DND-41 (cell line): ENCODE measurements at regions not wholly inside any gene's neighbourhood (a gene's known extent, or its start where the extent isn't known, plus 50 kb on each side); places are given as distances from the start of the nearest gene placed in this dataset.

Experiments used
- EZH2 ChIP-seq: IDR thresholded peaks from 3 replicates; pipeline ENCODE4 v1.6.1; 2012; ENCODE audit warnings: borderline replicate concordance, low read depth, mild to moderate bottlenecking, moderate library complexity, low read length, inconsistent platforms; ENCODE audit not compliant: severe bottlenecking
- TF ChIP-seq, protein P1 (sequence below): IDR thresholded peaks from 2 replicates; pipeline ENCODE4 v1.5.1; 2012; ENCODE audit warnings: borderline replicate concordance, low read length, moderate library complexity, mild to moderate bottlenecking; ENCODE audit not compliant: poor library complexity, severe bottlenecking; ENCODE audit errors: extremely low read depth

DNA sequence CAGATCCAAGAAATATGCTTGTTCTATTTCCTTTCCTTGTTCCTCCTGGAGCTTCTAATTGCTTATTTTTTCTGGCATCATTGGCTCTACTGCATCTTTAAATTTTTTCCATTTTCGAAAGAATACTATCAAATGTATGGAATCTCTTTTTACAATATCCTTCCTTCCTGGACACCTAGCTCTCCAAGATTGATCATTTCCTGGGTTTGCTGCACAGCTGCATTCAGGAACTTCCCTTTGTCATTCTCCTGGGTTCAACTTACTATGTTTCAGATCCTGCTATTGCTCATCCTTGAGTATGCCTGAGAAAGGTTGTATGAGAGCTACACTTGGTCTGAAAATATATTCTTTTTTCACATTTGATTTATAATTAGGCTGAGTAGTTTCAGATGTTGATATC is 73.7 kb upstream of the ERCC6L2 start:
- TF ChIP-seq, protein P1, sequence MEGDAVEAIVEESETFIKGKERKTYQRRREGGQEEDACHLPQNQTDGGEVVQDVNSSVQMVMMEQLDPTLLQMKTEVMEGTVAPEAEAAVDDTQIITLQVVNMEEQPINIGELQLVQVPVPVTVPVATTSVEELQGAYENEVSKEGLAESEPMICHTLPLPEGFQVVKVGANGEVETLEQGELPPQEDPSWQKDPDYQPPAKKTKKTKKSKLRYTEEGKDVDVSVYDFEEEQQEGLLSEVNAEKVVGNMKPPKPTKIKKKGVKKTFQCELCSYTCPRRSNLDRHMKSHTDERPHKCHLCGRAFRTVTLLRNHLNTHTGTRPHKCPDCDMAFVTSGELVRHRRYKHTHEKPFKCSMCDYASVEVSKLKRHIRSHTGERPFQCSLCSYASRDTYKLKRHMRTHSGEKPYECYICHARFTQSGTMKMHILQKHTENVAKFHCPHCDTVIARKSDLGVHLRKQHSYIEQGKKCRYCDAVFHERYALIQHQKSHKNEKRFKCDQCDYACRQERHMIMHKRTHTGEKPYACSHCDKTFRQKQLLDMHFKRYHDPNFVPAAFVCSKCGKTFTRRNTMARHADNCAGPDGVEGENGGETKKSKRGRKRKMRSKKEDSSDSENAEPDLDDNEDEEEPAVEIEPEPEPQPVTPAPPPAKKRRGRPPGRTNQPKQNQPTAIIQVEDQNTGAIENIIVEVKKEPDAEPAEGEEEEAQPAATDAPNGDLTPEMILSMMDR = no peak
- TF ChIP-seq EZH2 = no peak
